GM12878 (cell line): ENCODE measurements at regions not wholly inside any gene's neighbourhood (a gene's known extent, or its start where the extent isn't known, plus 50 kb on each side); places are given as distances from the start of the nearest gene placed in this dataset.

Source experiments
- ATAC-seq: fragments of 200-7000 bp; cut with Tn5 transposase; 3 replicates; pipeline ENCODE4 v1.9.1; 2020; ENCODE audit warnings: mild to moderate bottlenecking, moderate library complexity
- BruUV-seq: library from RNA; stranded (reverse); fragments of 400-500 nt; replicated peaks from 2 replicates; lab custom pipeline; 2021; lab: Mats Ljungman, UMichigan
- CTCF ChIA-PET: fragments of 300-600 bp; sonication (Branson Sonifier 250); formaldehyde crosslinking; extraction: SDS; loops from one replicate; lab custom pipeline; 2021; ENCODE audit warnings: inconsistent platforms; lab: Yijun Ruan, JAX
- POLR2A ChIA-PET: fragments of 350-600 bp; formaldehyde crosslinking; extraction: SDS; loops from one replicate; lab custom pipeline; 2021; ENCODE audit warnings: inconsistent platforms; lab: Charles Lee
- RAD21 ChIA-PET: fragments of 300-600 bp; sonication (Branson Sonifier 250); formaldehyde crosslinking; loops from one replicate; lab custom pipeline; 2023; ENCODE audit warnings: antibody characterized with exemption; ENCODE audit not compliant: unreplicated experiment; lab: Charles Lee
- SMC1A ChIA-PET: fragments of 300-600 bp; sonication (Branson Sonifier 250); formaldehyde crosslinking; loops from one replicate; lab custom pipeline; 2023; ENCODE audit not compliant: unreplicated experiment, uncharacterized antibody; lab: Charles Lee
- DNase-seq: peaks from one replicate; pipeline ENCODE4 v3.0.0-alpha.2; 2011; ENCODE audit warnings: low read depth, low spot score
- FAIRE-seq: peaks from 3 replicates; lab custom pipeline; 2011; peaks lifted over from hg19 to GRCh38; lab: Jason Lieb, UNC
- H2AFZ ChIP-seq: 2 replicates; pipeline ENCODE4 v1.6.0; 2011; ENCODE audit warnings: low read depth, low read length, control low read depth; ENCODE audit not compliant: control insufficient read depth
- H3K27ac ChIP-seq: 2 replicates; pipeline ENCODE4 v1.5.1; 2011; ENCODE audit warnings: control low read depth; ENCODE audit not compliant: control insufficient read depth, insufficient read depth
- H3K27me3 ChIP-seq, 2 experiments: replicated peaks in 1 of 2; 2 replicates each; pipeline versions ENCODE4 v1.6.0 to v1.6.1; 2011; ENCODE audit warnings: low read length in 1 of 2; ENCODE audit not compliant: control insufficient read depth in 2 of 2, insufficient read depth in 2 of 2
- H3K36me3 ChIP-seq, 2 experiments: 2 replicates each; pipeline ENCODE4 v1.5.1; 2011; ENCODE audit warnings: low read length in 1 of 2; ENCODE audit not compliant: control insufficient read depth in 2 of 2, insufficient read depth in 2 of 2
- H3K4me1 ChIP-seq: 2 replicates; pipeline ENCODE4 v1.6.1; 2011; ENCODE audit warnings: mild to moderate bottlenecking, low read length, moderate library complexity, mixed read lengths; ENCODE audit not compliant: control insufficient read depth, insufficient read depth
- H3K4me2 ChIP-seq: 2 replicates; pipeline ENCODE4 v1.6.0; 2011; ENCODE audit warnings: control low read depth; ENCODE audit not compliant: control insufficient read depth, insufficient read depth
- H3K4me3 ChIP-seq: fragments of 200-600 bp; sonication (generic); 2 replicates; pipeline ENCODE4 v1.5.1; 2016
- H3K79me2 ChIP-seq: 2 replicates; pipeline ENCODE4 v1.6.0; 2011; ENCODE audit warnings: low read length; ENCODE audit not compliant: control insufficient read depth, insufficient read depth
- H3K9ac ChIP-seq: 2 replicates; pipeline ENCODE4 v1.8.0; 2011; ENCODE audit warnings: low read length, control low read depth, mixed read lengths; ENCODE audit not compliant: control insufficient read depth, insufficient read depth
- H3K9me3 ChIP-seq: replicated peaks from 3 replicates; pipeline ENCODE4 v1.5.1; 2011; ENCODE audit warnings: mild to moderate bottlenecking, low read length; ENCODE audit not compliant: control insufficient read depth, insufficient read depth
- H4K20me1 ChIP-seq: 2 replicates; pipeline ENCODE4 v1.6.0; 2011; ENCODE audit not compliant: control insufficient read depth, insufficient read depth
- BRCA1 ChIP-seq: IDR thresholded peaks from 2 replicates; pipeline ENCODE4 v1.6.1; 2011; ENCODE audit warnings: low read depth, low read length, improper control_type of control experiment
- CBFB ChIP-seq: IDR thresholded peaks from 2 replicates; pipeline ENCODE4 v1.6.1; 2016; ENCODE audit warnings: antibody characterized with exemption, low read depth
- CHD1 ChIP-seq: IDR thresholded peaks from 2 replicates; pipeline ENCODE4 v1.6.1; 2012; ENCODE audit warnings: low read depth, low read length, improper control_type of control experiment
- CTCF ChIP-seq, 3 experiments: IDR thresholded peaks in 2 of 3; conservative IDR thresholded peaks in 1 of 3; 2 replicates each; pipeline ENCODE4 v1.5.1; 2011; ENCODE audit warnings: low read depth in 3 of 3, low read length in 3 of 3, mild to moderate bottlenecking in 3 of 3, control low read depth in 2 of 3, moderate library complexity in 2 of 3, inconsistent platforms in 1 of 3, mixed read lengths in 1 of 3; ENCODE audit not compliant: control insufficient read depth in 2 of 3, insufficient read depth in 1 of 3; ENCODE audit errors: extremely low read depth in 1 of 3
- LARP7 ChIP-seq: fragments of 450-650 bp; IDR thresholded peaks from 2 replicates; pipeline ENCODE4 v1.6.1; 2017; ENCODE audit warnings: mild to moderate bottlenecking
- MEF2A ChIP-seq: IDR thresholded peaks from 2 replicates; pipeline ENCODE4 v1.6.1; 2011; ENCODE audit warnings: low read depth, mild to moderate bottlenecking, low read length, moderate library complexity; ENCODE audit not compliant: insufficient read depth
- MLLT1 ChIP-seq: fragments of 450-650 bp; IDR thresholded peaks from 2 replicates; pipeline ENCODE4 v1.6.1; 2016; ENCODE audit warnings: mild to moderate bottlenecking
- RAD21 ChIP-seq: IDR thresholded peaks from 2 replicates; pipeline ENCODE4 v1.6.1; 2011; ENCODE audit warnings: mild to moderate bottlenecking, low read depth, low read length, moderate library complexity; ENCODE audit not compliant: insufficient read depth
- SMARCA5 ChIP-seq: fragments of 450-650 bp; IDR thresholded peaks from 2 replicates; pipeline ENCODE4 v1.6.1; 2017; ENCODE audit warnings: mild to moderate bottlenecking
- SMC3 ChIP-seq: IDR thresholded peaks from 2 replicates; pipeline ENCODE4 v1.6.1; 2011; ENCODE audit warnings: low read length, improper control_type of control experiment, borderline replicate concordance
- YY1 ChIP-seq: IDR thresholded peaks from 2 replicates; pipeline ENCODE4 v1.6.1; 2011; ENCODE audit warnings: low read depth, mild to moderate bottlenecking, low read length
- ZNF274 ChIP-seq: IDR thresholded peaks from one replicate; pipeline ENCODE4 v1.8.0; 2011; ENCODE audit not compliant: insufficient read length, insufficient read depth
- WGBS: methylation state at CpG from one replicate; pipeline ENCODE4 v1.1.6; 2016; ENCODE audit warnings: low lambda C conversion rate; ENCODE audit not compliant: insufficient replicate concordance, insufficient coverage; ENCODE audit errors: missing lambda C conversion rate; 5-methylcytosine and 5-hydroxymethylcytosine counted together
- in situ Hi-C: fragments of 300-500 bp; cut with MboI; formaldehyde crosslinking; loops from 9 replicates; pipeline ENCODE4 v1.14.3; 2018; ENCODE audit warnings: mixed read lengths
- intact Hi-C: fragments of 100-400 bp; cut with micrococcal nuclease; formaldehyde crosslinking; loops from one replicate; pipeline ENCODE4 v1.14.2; 2022; ENCODE audit not compliant: unreplicated experiment

- Histone ChIP-seq H3K4me2 (no peak overlapping the region), H3K79me2 (no peaks in the 10 kb centered on the region), H3K9me3 (no peaks in the 10 kb centered on the region), H2AFZ (no peak overlapping the region), H3K27ac (peak overlapping the region; percentile 18; the same call in 1 of the 2 replicates), H3K36me3 (no peaks in the 10 kb centered on the region), H4K20me1 (no peaks in the 10 kb centered on the region), H3K9ac (no peak overlapping the region), H3K4me3 (no peak overlapping the region), H3K27me3 (no peaks in the 10 kb centered on the region; a peak in 1 of 4 replicates), H3K4me1 (peaks cover 51% of the 10 kb centered on the region)
- in situ Hi-C loops (no loop called here), intact Hi-C loops (loop anchor here (1.0 to 2.0 kb wide), 3 partner anchors 334 to 515 kb away; no protein-coding TSS in a partner anchor)
- 70% methylated on average over 17 of the region's 17 CpGs for WGBS
- POLR2A ChIA-PET: no interaction called here
- no peak for TF ChIP-seq CHD1
- TF ChIP-seq ZNF274: no peak
- FAIRE-seq (no peak), ATAC-seq (no peak; the same call in 2 of the 3 replicates), DNase-seq (no peak)
- no TSS peak for BruUV-seq
- SMC1A ChIA-PET: interaction anchor here (0.7 to 2.2 kb wide), 11 partner anchors 35 to 536 kb away, joined by 3 to 10 read pairs (median 4); no protein-coding TSS in a partner anchor
- RAD21 ChIA-PET: interaction anchor here (0.8 to 2.8 kb wide), 7 partner anchors 167 to 516 kb away, joined by 3 to 20 read pairs (median 5); partner anchors contain the start of gene BUB3
- CTCF ChIA-PET: interaction anchor here (0.6 to 3.5 kb wide), 16 partner anchors 14 to 909 kb away, joined by 3 to 42 read pairs (median 3); partner anchors contain the start of gene BUB3
Observed at GRCh38 chr10:123558651-123559050, 107.5 kb upstream of the GPR26 start.

GRCh38 chr10:123559066-123559822 is 106.9 kb upstream of the GPR26 start:
- H3K4me2 ChIP-seq: no peak overlapping the region
- ChIA-PET CTCF (interaction anchor here (0.6 to 3.5 kb wide), 12 partner anchors 14 to 537 kb away, joined by 3 to 42 read pairs (median 4); no protein-coding TSS in a partner anchor), SMC1A (interaction anchor here (1.1 to 2.2 kb wide), 7 partner anchors 36 to 537 kb away, joined by 3 to 10 read pairs (median 9); no protein-coding TSS in a partner anchor), RAD21 (interaction anchor here (1.0 to 2.8 kb wide), 6 partner anchors 408 to 516 kb away, joined by 3 to 20 read pairs (median 5); no protein-coding TSS in a partner anchor), POLR2A (no interaction called here)
- H3K27ac ChIP-seq: peak overlapping the region; percentile 18; the same call in 1 of the 2 replicates
- peak; percentile 81 for FAIRE-seq
- ATAC-seq: peak; percentile 91
- H3K4me1 ChIP-seq: peaks cover 45% of the 10 kb centered on the region
- in situ Hi-C loops: no loop called here
- no peaks in the 10 kb centered on the region for H4K20me1 ChIP-seq
- H2AFZ ChIP-seq: peak overlapping the region; percentile 44
- no peaks in the 10 kb centered on the region for H3K79me2 ChIP-seq
- no peaks in the 10 kb centered on the region for H3K9me3 ChIP-seq
- 50% methylated on average over 28 of the region's 28 CpGs for WGBS
- no peaks in the 10 kb centered on the region; a peak in 1 of 4 replicates for H3K27me3 ChIP-seq
- intact Hi-C loops: loop anchor here (1.0 to 2.0 kb wide), 3 partner anchors 334 to 516 kb away; no protein-coding TSS in a partner anchor
- no peak for DNase-seq
- no peak overlapping the region for H3K9ac ChIP-seq
- H3K4me3 ChIP-seq: no peak overlapping the region
- H3K36me3 ChIP-seq: no peaks in the 10 kb centered on the region
- BruUV-seq: no TSS peak
- 0 out of 2 replicates have a peak, but pooled peaks have one; percentile 16 for TF ChIP-seq LARP7
- TF ChIP-seq BRCA1: no peak
- TF ChIP-seq SMC3: peak; percentile 99
- 0 out of 2 replicates have a peak, but pooled peaks have one; percentile 24 for TF ChIP-seq CBFB
- TF ChIP-seq MLLT1: no peak
- TF ChIP-seq CTCF (IDR thresholded peaks at IDR 0.05 in 2 of 3, conservative IDR thresholded peaks at IDR 0.05 in 1 of 3; ENCODE audit: control insufficient read depth in 2 of 3, extremely low read depth in 1 of 3, insufficient read depth in 1 of 3, low read depth in 3 of 3, low read length in 3 of 3): peak; percentile 84 to 98 (median 98)
- peak; percentile 100 for TF ChIP-seq RAD21
- TF ChIP-seq YY1: peak; percentile 80; the same call in 1 of the 2 replicates
- peak; percentile 25; the same call in 1 of the 2 replicates for TF ChIP-seq SMARCA5
- TF ChIP-seq MEF2A: peak; percentile 37; the same call in 1 of the 2 replicates
